Right cardiac atrium (tissue), 5 donors: ENCODE measurements at regions not wholly inside any gene's neighbourhood (a gene's known extent, or its start where the extent isn't known, plus 50 kb on each side); places are given as distances from the start of the nearest gene placed in this dataset.

Source experiments
- ATAC-seq, 2 donors: fragments of 200-7000 bp; cut with Tn5 transposase; one replicate each; pipeline versions ENCODE4 v1.8.0 to v1.9.1; 2020; ENCODE audit warnings: moderate library complexity in 2 of 2, mild to moderate bottlenecking in 1 of 2
- DNase-seq, 3 donors: peaks; one replicate each; pipeline ENCODE4 v3.0.0-alpha.2; 2020
- H3K27ac ChIP-seq: one replicate; pipeline ENCODE4 v1.5.1; 2013; ENCODE audit warnings: mild to moderate bottlenecking, low read length, control low read depth, moderate library complexity
- H3K27me3 ChIP-seq: one replicate; pipeline ENCODE4 v1.6.1; 2013; ENCODE audit not compliant: control insufficient read depth, insufficient read depth
- H3K4me1 ChIP-seq: one replicate; pipeline ENCODE4 v1.6.1; 2013; ENCODE audit warnings: low read length; ENCODE audit not compliant: control insufficient read depth, insufficient read depth
- H3K4me3 ChIP-seq: one replicate; pipeline ENCODE4 v1.5.1; 2013; ENCODE audit warnings: low read length, control low read depth
- H3K9me3 ChIP-seq: one replicate; pipeline ENCODE4 v1.6.1; 2013; ENCODE audit warnings: low read length; ENCODE audit not compliant: control insufficient read depth
- WGBS: extraction: QIAGEN DNeasy Blood & Tissue Kit; methylation state at CpG from one replicate; pipeline ENCODE4 v1.1.7; 2013; 5-methylcytosine and 5-hydroxymethylcytosine counted together
- intact Hi-C, 4 donors: fragments of 100-400 bp; cut with DNase I; formaldehyde crosslinking; loops; one replicate each; pipeline versions ENCODE4 v1.11.0 to v1.14.0; 2022 to 2023
- donor health status: healthy with polysubstance abuse.
- donor health status: DM: no; HTN: yes; CAD: no.
- donor health status: DM: no; HTN: no; CAD: no.
- donor health status: DM: no; HTN: yes; CAD: no; lungs with severe emphysema.
- donor health status: DM: yes; HTN: yes; CAD: no.

- 65% methylated on average over 6 of the region's 6 CpGs for WGBS
- intact Hi-C loops = no loop called here
These were observed 208.0 kb downstream of the C11orf91 start for GRCh38 chr11:33492596-33492995.

GRCh38 chr11:33490842-33491370 is 209.7 kb downstream of the C11orf91 start:
- Histone ChIP-seq H3K9me3 (no peaks in the 10 kb centered on the region), H3K27me3 (no peaks in the 10 kb centered on the region), H3K4me3 (no peak overlapping the region), H3K4me1 (no peaks in the 10 kb centered on the region), H3K27ac (no peak overlapping the region)
- ATAC-seq = no peak
- intact Hi-C loops = no loop called here
- DNase-seq = no peak
- WGBS = 46% methylated on average over 3 of the region's 3 CpGs

More at GRCh38 chr11:33492596-33492995, 208.0 kb downstream of the C11orf91 start:
- Histone ChIP-seq H3K27me3 (no peaks in the 10 kb centered on the region), H3K9me3 (no peaks in the 10 kb centered on the region), H3K4me3 (no peak overlapping the region), H3K4me1 (no peaks in the 10 kb centered on the region), H3K27ac (no peak overlapping the region)
- no peak for ATAC-seq
- no peak for DNase-seq

- 74% methylated on average over 3 of the region's 3 CpGs for WGBS
- Histone ChIP-seq H3K27me3 (no peaks in the 10 kb centered on the region), H3K27ac (no peak overlapping the region), H3K4me1 (no peaks in the 10 kb centered on the region), H3K9me3 (no peaks in the 10 kb centered on the region), H3K4me3 (no peak overlapping the region)
- intact Hi-C loops = no loop called here
- ATAC-seq (no peak), DNase-seq (no peak)
These were observed 211.7 kb downstream of the C11orf91 start for GRCh38 chr11:33488971-33489370.

- no peak for ATAC-seq
- no peaks in the 10 kb centered on the region for H3K27me3 ChIP-seq
- H3K4me3 ChIP-seq = no peak overlapping the region
- no peaks in the 10 kb centered on the region for H3K4me1 ChIP-seq
- DNase-seq = no peak
- WGBS = 77% methylated on average over 3 of the region's 3 CpGs
- intact Hi-C loops = no loop called here
- H3K9me3 ChIP-seq = no peaks in the 10 kb centered on the region
- H3K27ac ChIP-seq = no peak overlapping the region
These were observed 220.0 kb downstream of the C11orf91 start for GRCh38 chr11:33480626-33481025.

- Histone ChIP-seq H3K4me3 (no peak overlapping the region), H3K9me3 (no peaks in the 10 kb centered on the region), H3K4me1 (no peaks in the 10 kb centered on the region), H3K27ac (no peak overlapping the region), H3K27me3 (no peaks in the 10 kb centered on the region)
- WGBS = 91% methylated on average over 3 of the region's 3 CpGs
- DNase-seq (no peak), ATAC-seq (no peak)
- intact Hi-C loops = no loop called here
These were observed 221.4 kb downstream of the C11orf91 start for GRCh38 chr11:33479231-33479630.

- intact Hi-C loops = no loop called here
- 57% methylated on average over 7 of the region's 7 CpGs for WGBS
These were observed 221.0 kb downstream of the HIPK3 start for GRCh38 chr11:33478111-33478573.

GRCh38 chr11:33476945-33477606 is 219.9 kb downstream of the HIPK3 start:
- WGBS = 87% methylated on average over 6 of the region's 6 CpGs
- intact Hi-C loops = no loop called here
- Histone ChIP-seq H3K27ac (no peak overlapping the region), H3K9me3 (no peaks in the 10 kb centered on the region), H3K4me1 (no peaks in the 10 kb centered on the region), H3K4me3 (no peak overlapping the region), H3K27me3 (no peaks in the 10 kb centered on the region)
- DNase-seq (no peak), ATAC-seq (no peak)

More at GRCh38 chr11:33478111-33478573, 221.0 kb downstream of the HIPK3 start:
- Histone ChIP-seq H3K9me3 (no peaks in the 10 kb centered on the region), H3K27ac (no peak overlapping the region), H3K4me1 (no peaks in the 10 kb centered on the region), H3K4me3 (no peak overlapping the region), H3K27me3 (no peaks in the 10 kb centered on the region)
- no peak for DNase-seq
- ATAC-seq = no peak

GRCh38 chr11:33475993-33476392 is 218.8 kb downstream of the HIPK3 start:
- WGBS = 20% methylated on average over 5 of the region's 5 CpGs
- peak in 1 of 2 donors; percentile 31 for ATAC-seq
- no peak overlapping the region for H3K27ac ChIP-seq
- no peaks in the 10 kb centered on the region for H3K4me1 ChIP-seq
- DNase-seq = peak in 1 of 3 donors; percentile 10
- intact Hi-C loops = no loop called here
- no peaks in the 10 kb centered on the region for H3K27me3 ChIP-seq
- no peak overlapping the region for H3K4me3 ChIP-seq
- no peaks in the 10 kb centered on the region for H3K9me3 ChIP-seq

GRCh38 chr11:33474866-33475265 is 217.7 kb downstream of the HIPK3 start:
- Histone ChIP-seq H3K27ac (no peak overlapping the region), H3K4me3 (no peak overlapping the region), H3K4me1 (no peaks in the 10 kb centered on the region), H3K9me3 (no peaks in the 10 kb centered on the region), H3K27me3 (no peaks in the 10 kb centered on the region)
- 77% methylated on average over 4 of the region's 4 CpGs for WGBS
- ATAC-seq (no peak), DNase-seq (no peak)
- intact Hi-C loops = no loop called here

GRCh38 chr11:33471541-33471940 is 214.4 kb downstream of the HIPK3 start:
- Histone ChIP-seq H3K4me1 (no peaks in the 10 kb centered on the region), H3K27ac (no peak overlapping the region), H3K4me3 (no peak overlapping the region), H3K9me3 (no peaks in the 10 kb centered on the region), H3K27me3 (no peaks in the 10 kb centered on the region)
- intact Hi-C loops = no loop called here
- ATAC-seq = no peak
- 66% methylated on average over 1 of the region's 1 CpG for WGBS
- DNase-seq = no peak

GRCh38 chr11:33467966-33468365 is 210.8 kb downstream of the HIPK3 start:
- H3K4me3 ChIP-seq = no peak overlapping the region

More at GRCh38 chr11:33467966-33468365, 210.8 kb downstream of the HIPK3 start:
- 73% methylated on average over 4 of the region's 4 CpGs for WGBS
- DNase-seq (no peak), ATAC-seq (no peak)
- intact Hi-C loops = no loop called here
- no peaks in the 10 kb centered on the region for H3K4me1 ChIP-seq
- H3K27ac ChIP-seq = no peak overlapping the region
- H3K9me3 ChIP-seq = no peaks in the 10 kb centered on the region
- H3K27me3 ChIP-seq = no peaks in the 10 kb centered on the region
